GM18526 (cell line): ENCODE measurements at regions not wholly inside any gene's neighbourhood (a gene's known extent, or its start where the extent isn't known, plus 50 kb on each side); places are given as distances from the start of the nearest gene placed in this dataset.

Experiments
- POLR2A ChIP-seq: IDR thresholded peaks from 3 replicates; pipeline ENCODE4 v1.6.1; 2011; ENCODE audit not compliant: insufficient read length; ENCODE audit errors: extremely low read depth

DNA sequence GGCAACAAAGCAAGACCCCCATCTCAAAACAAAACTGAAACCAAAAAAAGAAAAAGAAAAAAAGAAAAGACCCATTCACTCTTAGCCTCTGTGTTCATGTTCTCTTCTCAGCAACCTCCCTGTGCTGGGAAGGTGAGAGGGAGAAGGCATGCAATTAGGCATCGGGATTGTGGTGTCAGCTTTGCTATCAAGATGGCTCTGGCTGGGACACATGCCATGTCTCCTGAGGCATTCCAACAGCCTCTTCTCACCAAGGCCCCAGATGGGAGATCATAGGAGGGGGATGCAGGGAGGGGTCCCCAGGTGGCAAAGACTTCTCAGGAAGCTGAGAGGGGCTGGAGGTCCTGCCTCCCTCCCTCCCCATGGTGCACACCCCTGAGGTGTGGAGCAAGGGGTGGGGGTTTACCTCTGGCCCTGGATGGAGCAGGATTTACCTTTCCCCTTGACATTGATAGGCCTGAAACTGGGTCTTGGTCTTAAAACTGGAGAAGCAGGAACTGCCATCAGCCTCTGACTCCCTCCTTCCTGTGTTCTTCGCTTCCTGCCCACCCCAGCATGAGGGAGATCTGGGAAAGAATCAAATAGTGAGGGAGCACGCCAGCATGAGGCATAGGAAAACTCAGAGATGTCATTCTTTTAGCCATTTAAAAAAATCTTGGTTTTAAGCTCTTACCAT, 96.2 kb upstream of the DUSP5 start:
- no peak for TF ChIP-seq POLR2A

- TF ChIP-seq POLR2A, result no peak
These were observed 95.7 kb upstream of the DUSP5 start for GRCh38 chr10:110402077-110402416.

DNA sequence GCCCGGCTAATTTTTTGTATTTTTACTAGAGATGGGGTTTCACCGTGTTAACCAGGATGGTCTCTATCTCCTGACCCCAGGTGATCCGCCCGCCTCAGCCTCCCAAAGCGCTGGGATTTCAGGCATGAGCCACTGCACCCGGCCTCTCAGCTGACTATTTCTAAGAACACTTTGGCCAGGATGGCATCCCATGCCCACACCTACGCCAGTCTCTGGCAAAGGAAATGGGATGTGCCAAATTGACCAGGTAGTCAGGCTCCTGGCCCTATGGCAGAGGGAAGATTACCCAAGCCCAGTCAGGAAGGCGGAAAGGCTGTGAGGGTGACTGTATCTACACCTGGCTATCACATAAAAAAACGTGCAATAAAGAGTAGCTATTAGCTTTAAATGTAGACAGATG, 94.1 kb upstream of the DUSP5 start:
- no peak for TF ChIP-seq POLR2A

GRCh38 chr10:110404413-110404812, 93.3 kb upstream of the DUSP5 start:
- TF ChIP-seq POLR2A, result no peak

- no peak for TF ChIP-seq POLR2A
These were observed 92.9 kb upstream of the DUSP5 start for GRCh38 chr10:110404825-110405224.

GRCh38 chr10:110405380-110405779, 92.3 kb upstream of the DUSP5 start:
- no peak for TF ChIP-seq POLR2A

GRCh38 chr10:110407301-110408170, 90.2 kb upstream of the DUSP5 start:
- no peak for TF ChIP-seq POLR2A

DNA sequence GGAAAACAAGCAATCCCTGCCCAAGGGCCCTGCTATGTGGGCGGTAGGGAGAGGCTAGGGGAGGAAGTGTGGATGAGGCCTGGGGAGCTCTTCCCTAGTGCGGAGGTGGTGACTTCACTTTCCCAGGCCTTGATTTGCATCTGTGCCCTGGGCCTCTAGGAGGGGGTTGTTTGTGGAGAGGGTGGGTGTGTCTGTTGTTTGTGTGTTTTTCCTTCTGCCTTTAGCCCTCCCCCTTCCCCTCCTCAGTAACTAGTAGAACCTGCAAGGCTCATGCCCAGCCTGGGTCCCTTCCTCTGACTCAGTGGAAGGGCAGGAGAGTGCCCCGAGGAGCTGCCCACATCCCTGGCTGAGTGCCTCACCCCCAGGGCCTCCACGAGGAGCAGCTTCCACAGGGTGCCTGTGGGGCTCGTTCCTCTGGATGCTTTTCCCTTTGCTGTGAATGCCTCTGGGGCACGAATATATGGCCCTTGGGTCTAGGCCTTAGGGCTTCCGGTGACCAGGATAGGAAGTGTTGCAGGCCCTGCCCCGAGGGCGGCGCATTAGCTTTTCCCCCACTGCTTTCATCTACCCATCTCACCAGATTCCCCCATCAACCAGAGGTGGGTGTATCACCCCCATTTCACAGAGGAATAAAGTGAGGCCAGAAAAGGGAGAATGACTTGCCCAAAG, 89.4 kb upstream of the DUSP5 start:
- no peak for TF ChIP-seq POLR2A

GRCh38 chr10:110408943-110409342, 88.8 kb upstream of the DUSP5 start:
- TF ChIP-seq POLR2A, result no peak

- no peak for TF ChIP-seq POLR2A
These were observed 88.2 kb upstream of the DUSP5 start for GRCh38 chr10:110409488-110409887.

DNA sequence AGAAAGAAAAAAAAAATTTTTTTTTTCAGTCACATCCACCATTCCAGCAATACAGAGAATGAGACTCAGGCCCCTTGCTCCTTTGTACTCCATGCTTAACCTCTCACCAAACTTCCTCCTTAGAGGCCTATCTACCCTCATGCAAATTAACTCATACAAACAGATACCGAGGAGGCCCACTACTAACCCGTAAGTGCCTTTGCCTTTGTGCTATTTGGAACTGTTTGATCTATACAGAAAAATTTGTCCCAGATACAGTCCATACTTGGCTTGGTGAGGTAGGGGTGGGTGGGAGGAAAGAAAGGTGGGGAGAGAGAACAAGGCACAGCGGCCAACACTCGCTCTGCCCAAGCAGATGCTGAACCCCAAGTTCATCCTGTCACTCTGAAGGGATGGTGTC, 87.8 kb upstream of the DUSP5 start:
- no peak for TF ChIP-seq POLR2A

DNA sequence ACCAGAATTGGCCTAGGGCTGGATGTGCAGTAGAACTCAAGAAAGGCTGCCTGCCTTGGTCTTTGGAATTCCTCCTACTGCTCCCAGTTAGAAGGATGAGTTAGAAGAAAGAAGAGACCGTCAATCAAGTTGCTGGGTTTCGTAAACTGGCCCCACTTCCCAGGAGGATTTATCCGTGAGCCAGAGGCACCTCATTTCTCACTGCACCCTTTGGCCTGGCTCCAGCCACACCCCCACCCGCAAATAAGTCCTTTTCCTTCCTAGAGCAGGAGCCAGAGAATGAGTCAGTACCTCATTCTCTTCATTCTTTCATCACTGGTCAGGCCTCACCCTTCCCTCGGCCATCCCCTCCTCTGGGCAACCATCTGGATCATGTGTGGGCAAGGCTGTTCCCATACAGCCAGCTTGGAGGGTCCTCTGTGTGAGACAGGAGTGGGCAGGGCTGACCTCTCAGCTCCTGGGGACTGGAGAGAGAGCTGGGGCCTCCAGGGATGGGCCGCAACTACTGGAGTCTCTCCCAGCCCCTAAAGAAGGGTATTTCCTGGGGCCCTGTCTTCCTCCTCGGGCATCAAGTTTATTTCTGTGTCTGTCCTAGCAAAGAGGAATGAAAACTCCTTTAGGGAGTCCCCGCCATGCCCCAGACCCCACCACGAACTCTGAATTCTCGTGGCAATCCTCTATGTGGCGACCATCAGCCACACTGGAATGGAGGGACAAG, 87.2 kb upstream of the DUSP5 start:
- TF ChIP-seq POLR2A, result no peak

DNA sequence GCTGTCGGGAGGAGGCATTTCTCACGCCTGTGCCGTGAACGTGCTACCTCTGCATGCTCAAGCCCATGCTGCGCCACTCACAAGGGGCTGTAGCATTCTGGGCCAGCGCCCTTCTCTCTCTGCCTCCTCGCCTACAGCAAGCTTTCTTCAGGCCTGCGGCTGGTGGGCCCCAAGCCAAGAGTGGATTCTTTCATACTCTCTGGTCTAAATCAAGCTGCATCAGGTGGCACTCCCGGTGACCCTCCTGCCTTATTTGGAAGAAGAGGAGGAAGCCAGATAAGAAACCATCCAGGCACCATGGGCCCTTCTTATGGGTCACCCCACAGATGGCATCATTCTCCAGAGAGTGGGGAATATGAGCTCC, 86.7 kb upstream of the DUSP5 start:
- TF ChIP-seq POLR2A, result no peak

- no peak for TF ChIP-seq POLR2A
These were observed 84.5 kb upstream of the DUSP5 start for GRCh38 chr10:110413049-110413783.

- no peak for TF ChIP-seq POLR2A
These were observed 83.7 kb upstream of the DUSP5 start for GRCh38 chr10:110413903-110414547.
